B cell (primary cell): ENCODE measurements at regions not wholly inside any gene's neighbourhood (a gene's known extent, or its start where the extent isn't known, plus 50 kb on each side); places are given as distances from the start of the nearest gene placed in this dataset.

Experiments used
- ATAC-seq: fragments of 200-7000 bp; cut with Tn5 transposase; one replicate; pipeline ENCODE4 v1.10.0; 2021; ENCODE audit warnings: low read depth, mild to moderate bottlenecking, moderate number of reproducible peaks, moderate library complexity
- CTCF ChIA-PET: fragments of 350-600 bp; sonication (Branson Sonifier 250); formaldehyde crosslinking; loops from one replicate; lab custom pipeline; 2021; ENCODE audit warnings: antibody characterized with exemption, inconsistent platforms; lab: Charles Lee
- POLR2A ChIA-PET: fragments of 350-600 bp; sonication (Branson Sonifier 250); formaldehyde crosslinking; loops from one replicate; lab custom pipeline; 2021; ENCODE audit warnings: antibody characterized with exemption; lab: Charles Lee
- DNase-seq: peaks from one replicate; pipeline ENCODE4 v3.0.0; 2013
- H2AFZ ChIP-seq: 2 replicates; pipeline ENCODE4 v1.6.1; 2012; ENCODE audit warnings: mild to moderate bottlenecking, low read depth, low read length; ENCODE audit not compliant: insufficient read depth, poor library complexity, severe bottlenecking
- H3K27ac ChIP-seq, 2 donors: 1 replicate in 1 of 2; 2 replicates in 1 of 2; pipeline ENCODE4 v1.5.1; 2012 to 2013; ENCODE audit warnings: low read length in 2 of 2, mild to moderate bottlenecking in 2 of 2, moderate library complexity in 1 of 2
- H3K27me3 ChIP-seq, 4 experiments: fragments of 200-600 bp in 1 of 4; sonication (generic) in 1 of 4; replicated peaks in 1 of 4; 1 replicate in 2 of 4; 2 replicates in 2 of 4; pipeline versions ENCODE4 v1.6.1 to v1.7.0; 2013 to 2016; ENCODE audit warnings: low read length in 3 of 4, mild to moderate bottlenecking in 2 of 4, mixed read lengths in 1 of 4, moderate library complexity in 1 of 4; ENCODE audit not compliant: insufficient read depth in 4 of 4, control insufficient read depth in 3 of 4; ENCODE audit errors: control extremely low read depth in 1 of 4
- H3K36me3 ChIP-seq, 2 experiments: replicated peaks in 1 of 2; 1 replicate in 1 of 2; 2 replicates in 1 of 2; pipeline versions ENCODE4 v1.6.1 to v1.7.1; 2013; ENCODE audit warnings: low read length in 1 of 2; ENCODE audit not compliant: insufficient read depth in 2 of 2, control insufficient read depth in 1 of 2; ENCODE audit errors: control extremely low read depth in 1 of 2, extremely low read depth in 1 of 2
- H3K4me1 ChIP-seq, 2 donors: fragments of 200-600 bp in 1 of 2; sonication (generic) in 1 of 2; 1 replicate in 1 of 2; 2 replicates in 1 of 2; pipeline versions ENCODE4 v1.5.1 to v1.6.1; 2013 to 2017; ENCODE audit warnings: low read length in 2 of 2; ENCODE audit not compliant: control insufficient read depth in 2 of 2, insufficient read depth in 2 of 2
- H3K4me2 ChIP-seq: replicated peaks from 2 replicates; pipeline ENCODE3; 2012; ENCODE audit warnings: mild to moderate bottlenecking, low read depth, low read length; ENCODE audit not compliant: poor library complexity, severe bottlenecking
- H3K4me3 ChIP-seq, 5 experiments: fragments of 200-600 bp in 1 of 5; sonication (generic) in 1 of 5; 1 replicate in 3 of 5; 2 replicates in 2 of 5; pipeline versions ENCODE4 v1.5.1 to v1.7.0; 2011 to 2016; ENCODE audit warnings: low read length in 4 of 5, mild to moderate bottlenecking in 4 of 5, low read depth in 2 of 5, control low read depth in 1 of 5, moderate library complexity in 1 of 5; ENCODE audit not compliant: insufficient read depth in 1 of 5; ENCODE audit errors: control extremely low read depth in 1 of 5, extremely low read depth in 1 of 5
- H3K79me2 ChIP-seq: fragments of 200-600 bp; sonication (generic); one replicate; pipeline ENCODE4 v1.6.0; 2016; ENCODE audit warnings: low read length; ENCODE audit not compliant: control insufficient read depth, insufficient read depth
- H3K9ac ChIP-seq: fragments of 200-600 bp; sonication (generic); 2 replicates; pipeline ENCODE4 v1.6.1; 2017; ENCODE audit warnings: mild to moderate bottlenecking, low read length, moderate library complexity
- H3K9me3 ChIP-seq, 3 donors: one replicate each; pipeline versions ENCODE4 v1.6.1 to v1.7.1; 2013; ENCODE audit warnings: low read length in 2 of 3; ENCODE audit not compliant: control insufficient read depth in 2 of 3, insufficient read depth in 1 of 3; ENCODE audit errors: control extremely low read depth in 1 of 3
- H4K20me1 ChIP-seq: 2 replicates; pipeline ENCODE4 v1.6.0; 2012; ENCODE audit warnings: mild to moderate bottlenecking, low read length; ENCODE audit not compliant: insufficient read depth, control insufficient read depth, poor library complexity, severe bottlenecking
- H3K27ac Mint-ChIP-seq: one replicate; pipeline ENCODE4 v1.8.0; 2021; ENCODE audit warnings: mixed read lengths
- H3K27me3 Mint-ChIP-seq: one replicate; pipeline ENCODE4 v1.8.0; 2021; ENCODE audit warnings: mixed read lengths
- H3K4me1 Mint-ChIP-seq: one replicate; pipeline ENCODE4 v1.8.0; 2021; ENCODE audit warnings: mixed read lengths
- H3K4me3 Mint-ChIP-seq: one replicate; pipeline ENCODE4 v1.8.0; 2021; ENCODE audit warnings: mixed read lengths
- H3K9me3 Mint-ChIP-seq: one replicate; pipeline ENCODE4 v1.8.0; 2022; ENCODE audit warnings: mixed read lengths; ENCODE audit not compliant: insufficient read depth
- CTCF ChIP-seq: fragments of 200-600 bp; IDR thresholded peaks from one replicate; pipeline ENCODE4 v1.8.0; 2022; ENCODE audit warnings: antibody characterized with exemption, mild to moderate bottlenecking
- EZH2 ChIP-seq: IDR thresholded peaks from 2 replicates; pipeline ENCODE4 v1.6.1; 2012; ENCODE audit warnings: borderline replicate concordance, low read depth, mild to moderate bottlenecking, moderate library complexity, low read length; ENCODE audit not compliant: insufficient read depth, poor library complexity, severe bottlenecking
- WGBS: methylation state at CpG from one replicate; pipeline ENCODE4 v1.1.5; 2013; ENCODE audit warnings: missing lambda C conversion rate; ENCODE audit not compliant: insufficient coverage; 5-methylcytosine and 5-hydroxymethylcytosine counted together
- intact Hi-C: fragments of 100-400 bp; cut with micrococcal nuclease; formaldehyde crosslinking; loops from one replicate; pipeline ENCODE4 v1.10.0; 2022

DNA sequence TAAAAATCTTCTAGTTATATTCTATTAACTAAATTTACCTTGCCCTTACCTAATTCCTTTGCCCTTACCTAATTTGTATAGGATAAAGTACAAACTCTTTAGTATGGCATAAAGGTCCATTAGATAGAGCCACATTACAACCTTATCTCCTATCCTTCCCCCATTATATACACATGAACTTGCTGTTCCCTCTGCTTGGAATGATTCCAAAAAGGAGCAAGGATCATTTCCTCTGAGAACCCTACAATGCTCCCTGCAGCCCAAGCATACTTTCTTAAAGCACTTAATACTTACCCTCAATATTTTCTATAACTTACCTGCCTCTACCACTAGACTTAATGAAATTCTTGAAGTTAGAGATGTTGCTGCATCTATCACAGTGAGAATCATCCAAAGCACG lies 118.9 kb upstream of the CCDC54 start:
- POLR2A ChIA-PET = no interaction called here
- Mint-ChIP-seq H3K4me3 (no peak overlapping the region), H3K27ac (no peak overlapping the region), H3K27me3 (peaks cover 4% of the 10 kb centered on the region), H3K4me1 (peaks cover 2% of the 10 kb centered on the region), H3K9me3 (no peaks in the 10 kb centered on the region)
- WGBS = no CpG with 5 or more reads among the region's 1 CpG
- ATAC-seq = no peak
- TF ChIP-seq CTCF (no peak), EZH2 (no peak)
- H3K27me3 ChIP-seq = no peaks in the 10 kb centered on the region
- CTCF ChIA-PET = no interaction called here
- intact Hi-C loops = no loop called here
- H3K27ac ChIP-seq = no peak overlapping the region
- no peaks in the 10 kb centered on the region for H3K79me2 ChIP-seq
- no peaks in the 10 kb centered on the region for H3K9me3 ChIP-seq
- H3K4me2 ChIP-seq = no peak overlapping the region
- H3K36me3 ChIP-seq = no peaks in the 10 kb centered on the region
- no peak overlapping the region for H3K9ac ChIP-seq
- H2AFZ ChIP-seq = no peak overlapping the region
- no peak for DNase-seq
- H3K4me3 ChIP-seq = no peak overlapping the region
- H4K20me1 ChIP-seq = no peaks in the 10 kb centered on the region
- no peaks in the 10 kb centered on the region for H3K4me1 ChIP-seq

GRCh38 chr3:107260207-107260606 lies 117.0 kb upstream of the CCDC54 start:
- intact Hi-C loops = no loop called here
- CTCF ChIA-PET = interaction anchor here (1.3 to 1.5 kb wide), 2 partner anchors 12 to 14 kb away, joined by 4 to 9 read pairs; no protein-coding TSS in a partner anchor
- H3K27ac ChIP-seq = no peak overlapping the region
- DNase-seq (no peak), ATAC-seq (no peak)
- Mint-ChIP-seq H3K4me1 (peaks cover 6% of the 10 kb centered on the region), H3K27me3 (peaks cover 4% of the 10 kb centered on the region), H3K27ac (no peak overlapping the region), H3K9me3 (no peaks in the 10 kb centered on the region), H3K4me3 (no peak overlapping the region)
- H3K9me3 ChIP-seq = no peaks in the 10 kb centered on the region
- no peaks in the 10 kb centered on the region for H3K4me1 ChIP-seq
- no peak overlapping the region for H3K9ac ChIP-seq
- H3K27me3 ChIP-seq = no peaks in the 10 kb centered on the region
- H3K79me2 ChIP-seq = no peaks in the 10 kb centered on the region
- H3K36me3 ChIP-seq = no peaks in the 10 kb centered on the region
- POLR2A ChIA-PET = interaction anchor here (1.2 kb wide), 1 partner anchor 8 kb away, joined by 3 read pairs; no protein-coding TSS in a partner anchor
- H3K4me2 ChIP-seq = no peak overlapping the region
- no peak for TF ChIP-seq EZH2
- no peak for TF ChIP-seq CTCF
- no CpG with 5 or more reads among the region's 1 CpG for WGBS
- no peak overlapping the region for H3K4me3 ChIP-seq
- H4K20me1 ChIP-seq = no peaks in the 10 kb centered on the region
- no peak overlapping the region for H2AFZ ChIP-seq
